SKM-1 treated with dmso at 0.1 percent for 144 hours (cell line): ENCODE measurements at regions not wholly inside any gene's neighbourhood (a gene's known extent, or its start where the extent isn't known, plus 50 kb on each side); places are given as distances from the start of the nearest gene placed in this dataset.

Source experiments
- DNase-seq: peaks from one replicate; lab custom pipeline; 2025; ENCODE audit not compliant: unreplicated experiment; lab: John Stamatoyannopoulos, UW

DNA sequence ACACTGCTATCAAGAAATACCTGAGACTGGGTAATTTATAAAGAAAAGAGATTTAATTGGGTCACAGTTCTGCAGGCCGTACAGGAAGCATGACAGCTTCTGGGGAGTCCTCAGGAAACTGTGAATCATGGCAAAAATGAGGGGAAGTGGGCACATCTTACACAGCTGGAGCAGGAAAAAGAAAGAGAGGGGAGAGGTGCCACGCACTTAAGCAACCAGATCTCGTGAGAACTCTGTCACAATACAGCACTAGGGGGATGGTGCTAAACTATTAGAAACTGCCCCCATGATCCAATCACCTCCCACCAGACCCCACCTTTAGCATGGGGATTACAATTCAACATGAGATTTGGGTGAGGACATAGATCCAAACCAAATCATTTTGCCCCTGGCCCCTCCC is 105.5 kb upstream of the CPLX2 start:
- no peak for DNase-seq

DNA sequence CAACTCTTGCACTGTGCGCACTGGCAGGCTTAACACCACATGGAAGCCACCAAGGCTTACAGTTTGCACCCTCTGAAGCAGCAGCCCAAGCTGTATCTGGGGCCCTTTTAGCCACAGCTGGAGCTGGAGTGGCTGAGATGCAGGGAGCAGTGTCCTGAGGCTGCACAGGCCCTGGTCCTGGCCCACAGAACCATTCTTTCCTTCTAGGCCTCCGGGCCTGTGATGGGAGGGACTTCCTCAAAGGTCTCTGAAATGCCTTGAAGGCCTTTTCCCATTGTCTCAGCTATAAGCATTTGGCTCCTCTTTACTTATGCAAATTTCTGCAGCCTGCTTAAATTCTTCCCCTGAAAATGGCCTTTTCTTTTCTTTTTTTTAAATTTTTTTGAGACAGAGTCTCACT is 104.4 kb upstream of the CPLX2 start:
- DNase-seq, result no peak

DNA sequence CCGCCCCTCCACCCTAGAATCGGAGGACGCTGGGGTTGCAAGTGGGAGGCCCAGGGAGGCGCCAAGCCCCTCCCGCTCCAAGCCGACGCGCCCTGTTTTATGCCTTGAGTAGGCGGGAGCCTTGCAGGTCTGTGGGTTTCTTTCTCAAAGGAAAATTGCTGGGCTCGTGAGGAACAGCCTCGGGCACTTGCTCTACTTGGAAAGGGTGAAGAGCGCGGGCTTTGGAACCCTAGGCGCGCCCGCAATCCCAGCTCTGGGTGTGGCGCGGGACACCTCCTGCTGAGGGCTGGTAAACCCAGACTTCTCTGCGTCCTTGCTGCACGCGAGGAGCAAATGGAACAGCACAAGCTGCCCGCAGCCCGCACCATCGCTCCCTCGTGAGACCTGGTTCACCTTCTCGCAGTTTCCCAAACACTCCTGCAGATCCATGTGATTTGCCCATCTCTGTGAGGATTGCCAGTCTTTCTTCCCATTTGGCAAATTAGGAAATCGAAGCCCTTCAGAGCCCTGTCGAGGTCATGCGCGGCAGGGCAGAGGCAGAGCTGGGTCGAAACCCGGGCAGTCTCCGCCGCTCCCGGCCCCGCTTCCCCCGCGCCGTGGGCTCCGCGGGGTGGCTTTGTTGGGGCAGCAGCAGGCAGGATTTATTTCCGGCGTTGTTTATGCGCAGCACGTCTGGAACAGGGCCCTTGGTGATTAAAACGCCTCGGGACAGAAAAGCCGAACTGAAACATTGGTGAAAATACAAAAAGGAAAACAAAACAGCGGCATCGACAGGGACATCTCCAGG is 98.4 kb upstream of the CPLX2 start:
- no peak for DNase-seq

DNA sequence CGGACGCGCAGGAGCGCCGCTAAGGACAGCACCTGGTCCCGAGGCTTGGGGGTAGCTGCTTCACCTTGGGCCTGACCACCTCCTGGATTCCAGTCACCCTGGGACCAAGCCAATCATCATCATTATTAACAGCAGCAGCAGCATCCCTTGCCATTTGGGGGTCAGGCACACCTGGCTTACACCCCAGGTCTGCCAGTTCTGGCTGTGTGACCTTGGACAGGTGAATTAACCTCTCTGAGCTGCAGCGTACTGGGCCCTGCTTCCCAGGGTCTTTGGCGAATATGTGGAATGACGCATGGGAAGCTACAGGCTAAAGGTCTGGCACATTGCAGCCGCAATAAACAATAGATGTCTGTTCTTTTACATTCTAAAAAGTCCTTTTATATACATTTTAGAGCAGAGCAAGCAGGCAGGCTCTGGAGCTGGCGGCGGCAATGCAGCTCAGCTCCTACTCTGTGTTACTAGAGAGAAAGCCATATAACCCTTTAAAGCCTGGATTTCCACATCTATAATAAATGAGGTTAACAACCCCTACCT is 97.8 kb upstream of the CPLX2 start:
- DNase-seq, result no peak

DNA sequence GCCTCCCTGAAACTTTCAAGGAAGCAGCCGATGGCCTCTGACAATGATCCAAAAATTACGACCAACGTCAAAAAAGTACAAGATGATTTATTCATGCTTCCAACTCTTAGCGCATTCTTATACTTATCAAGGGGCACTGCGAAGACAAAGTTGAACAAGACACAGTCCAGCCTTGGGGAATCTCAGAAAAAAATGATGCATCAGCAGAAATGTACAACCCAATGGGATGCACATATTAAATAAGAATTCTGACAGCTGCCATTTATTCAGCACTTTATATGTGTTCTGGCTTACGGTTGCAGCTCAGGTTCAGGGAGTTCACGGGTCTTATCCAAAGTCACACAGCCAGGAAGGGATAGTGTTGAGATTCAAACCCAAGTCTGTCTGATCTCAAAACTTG is 96.0 kb upstream of the CPLX2 start:
- DNase-seq, result no peak

DNA sequence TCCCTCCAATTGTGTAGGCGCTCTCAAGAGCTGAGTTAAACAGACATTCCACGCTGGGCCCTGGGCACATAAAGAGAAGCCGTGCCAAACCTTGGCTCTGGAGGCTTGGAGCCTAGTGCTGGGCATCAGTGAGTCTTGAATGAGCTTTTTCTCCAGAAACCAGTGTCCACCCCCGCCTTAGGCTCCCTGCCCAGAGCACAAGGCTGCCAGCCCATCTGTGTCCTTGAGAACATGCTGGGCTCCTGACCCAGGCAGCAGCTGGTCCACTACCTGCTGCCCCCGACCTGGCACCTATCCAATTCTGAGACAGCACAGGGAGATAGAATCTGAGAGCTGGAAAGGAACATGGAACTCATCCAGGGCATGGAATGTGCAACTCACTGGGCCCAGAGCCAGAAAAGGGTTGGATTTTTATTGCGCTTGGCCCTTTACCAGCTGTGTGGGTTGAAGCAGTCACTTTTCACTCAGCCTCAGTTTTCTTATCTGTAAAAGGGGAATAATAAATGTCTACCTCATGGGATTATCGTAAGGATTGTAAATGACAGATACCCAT is 92.4 kb upstream of the CPLX2 start:
- DNase-seq, result no peak

DNA sequence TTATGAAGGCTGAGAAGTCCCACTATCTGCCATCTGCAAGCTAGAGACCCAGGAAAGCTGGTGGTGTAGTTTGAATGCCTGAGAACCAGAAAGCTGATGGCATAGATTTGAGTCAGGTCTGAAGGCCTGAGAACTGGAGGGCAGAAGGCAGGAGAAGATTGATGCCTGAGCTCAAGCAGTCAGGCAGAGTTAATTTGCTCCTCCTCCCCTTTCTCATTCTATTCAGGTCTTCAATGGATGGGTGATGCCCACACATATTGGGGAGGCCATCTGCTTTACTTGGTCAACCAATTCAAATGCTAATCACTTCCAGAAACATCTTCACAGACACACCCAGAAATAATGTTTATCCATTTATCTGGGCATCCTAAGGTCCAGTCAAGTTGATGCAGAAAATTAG is 87.6 kb upstream of the CPLX2 start:
- no peak for DNase-seq

DNA sequence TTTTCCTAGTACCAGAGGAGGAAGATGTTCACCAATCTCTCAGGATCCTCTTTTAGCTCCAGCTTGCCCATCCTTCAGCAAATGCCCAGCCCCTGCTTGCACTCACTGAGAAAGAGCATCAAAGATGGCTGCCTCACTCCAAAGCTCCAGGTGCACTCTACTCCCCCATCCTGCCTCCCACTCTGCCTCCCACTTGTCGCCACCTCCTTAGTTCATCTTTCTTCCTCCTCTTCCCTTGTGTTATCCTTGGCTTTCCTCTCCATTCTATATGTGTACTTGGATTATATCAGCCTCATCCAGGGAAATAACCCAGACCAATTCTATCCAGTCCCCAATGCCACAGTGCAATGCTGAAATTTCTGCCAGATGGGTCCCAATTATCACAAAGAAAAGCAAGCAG is 87.1 kb upstream of the CPLX2 start:
- no peak for DNase-seq

DNA sequence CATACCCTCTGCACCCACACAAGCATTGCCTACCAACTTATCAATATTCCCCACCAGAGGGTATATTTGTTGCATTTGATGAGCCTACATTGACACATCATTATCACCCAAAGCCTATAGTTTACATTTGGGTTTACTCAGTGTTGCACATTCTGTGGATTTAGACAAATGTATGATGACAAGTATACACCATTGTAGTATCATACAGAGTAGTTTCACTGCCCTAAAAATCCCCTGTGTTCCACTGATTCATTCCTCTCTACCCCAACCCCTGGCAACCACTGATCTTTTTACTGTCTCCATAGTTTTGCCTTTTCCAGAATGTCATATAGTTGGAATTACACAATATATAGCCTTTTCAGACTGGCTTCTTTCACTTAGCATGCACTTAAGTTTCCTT is 85.7 kb upstream of the CPLX2 start:
- no peak for DNase-seq

DNA sequence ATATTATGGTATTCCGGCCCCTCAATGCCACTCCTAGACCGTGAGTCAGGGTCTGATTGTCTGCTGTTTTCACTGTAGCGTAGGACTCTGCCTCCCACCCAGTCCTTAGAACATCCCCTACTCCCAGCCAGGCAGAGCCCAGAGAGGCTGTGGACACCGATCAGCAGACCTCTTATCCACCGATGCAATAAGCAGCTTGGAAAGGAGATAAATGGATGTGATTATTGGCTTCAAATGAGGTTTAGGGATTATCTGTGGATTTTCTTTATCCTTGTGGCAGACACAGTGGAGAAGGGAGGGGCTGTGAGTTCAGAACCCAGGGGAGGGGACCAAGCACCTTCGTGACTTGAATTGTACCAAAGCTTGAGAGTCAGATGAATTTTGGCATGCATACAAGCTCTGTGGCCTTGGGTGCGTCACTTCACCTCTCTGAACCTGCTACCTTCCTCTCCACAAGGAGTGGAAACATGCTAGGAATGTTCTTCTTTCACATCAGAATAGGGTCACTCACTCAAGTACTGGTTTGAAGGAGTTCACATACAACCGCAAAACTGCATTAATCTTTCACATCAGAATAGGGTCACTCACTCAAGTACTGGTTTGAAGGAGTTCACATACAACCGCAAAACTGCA is 83.1 kb upstream of the CPLX2 start:
- no peak for DNase-seq

DNA sequence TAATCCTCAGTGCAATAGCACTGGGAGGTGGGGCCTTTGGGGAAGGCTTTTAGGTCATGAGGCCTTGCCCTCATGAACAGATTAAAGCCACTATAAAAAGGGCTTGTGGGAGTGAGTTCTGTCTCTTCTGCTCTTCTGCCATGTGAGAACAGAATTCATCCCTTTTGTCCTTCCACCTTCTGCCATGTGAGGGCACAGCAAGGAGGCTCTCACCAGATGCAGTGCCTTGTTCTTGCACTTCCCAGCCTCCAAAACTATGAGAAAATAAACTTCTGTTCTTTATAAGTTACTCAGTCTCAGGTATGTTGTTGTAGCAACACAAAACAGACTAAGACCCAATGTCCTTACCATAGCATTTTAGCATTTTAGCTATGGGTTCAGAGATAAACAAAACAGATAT is 81.7 kb upstream of the CPLX2 start:
- no peak for DNase-seq

DNA sequence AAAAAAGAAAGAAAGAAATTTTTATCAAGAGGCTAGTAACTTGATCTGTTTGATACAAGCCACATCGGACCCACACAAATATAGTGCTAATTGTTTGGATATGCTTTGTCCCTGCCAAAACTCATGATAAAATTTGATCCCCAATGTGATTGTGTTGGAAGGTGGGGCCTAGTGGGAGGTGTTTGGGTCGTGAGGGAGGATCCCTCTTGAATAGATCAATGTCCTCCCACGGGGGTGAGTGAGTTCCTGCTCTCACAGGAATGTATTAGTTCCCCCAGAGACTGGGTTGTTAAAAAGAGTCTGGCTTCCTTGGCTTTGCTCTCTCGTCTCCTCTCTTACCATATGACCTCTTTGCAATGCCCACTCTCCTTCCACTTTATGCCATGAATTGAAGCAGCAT is 80.6 kb upstream of the CPLX2 start:
- no peak for DNase-seq

DNA sequence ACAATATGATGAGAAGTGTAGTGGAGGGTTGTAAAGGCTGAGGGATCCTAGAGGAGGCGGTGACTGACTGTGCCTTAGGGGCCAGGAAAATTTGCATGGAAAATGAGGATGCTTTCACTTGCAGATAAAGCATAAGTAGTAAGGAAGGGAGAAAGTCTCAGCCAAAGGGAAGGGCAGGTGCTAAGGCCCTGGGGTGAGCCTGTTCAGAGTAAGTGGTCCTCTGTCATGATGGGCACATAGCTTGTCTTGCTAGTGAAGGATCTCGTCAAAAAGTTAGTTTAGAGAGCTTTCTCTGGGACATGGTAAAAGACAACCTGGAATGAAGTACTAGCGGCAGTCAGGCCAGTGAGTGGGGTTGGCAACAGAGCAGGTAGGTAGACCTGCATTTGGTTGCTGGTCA is 75.4 kb upstream of the CPLX2 start:
- DNase-seq, result no peak

DNA sequence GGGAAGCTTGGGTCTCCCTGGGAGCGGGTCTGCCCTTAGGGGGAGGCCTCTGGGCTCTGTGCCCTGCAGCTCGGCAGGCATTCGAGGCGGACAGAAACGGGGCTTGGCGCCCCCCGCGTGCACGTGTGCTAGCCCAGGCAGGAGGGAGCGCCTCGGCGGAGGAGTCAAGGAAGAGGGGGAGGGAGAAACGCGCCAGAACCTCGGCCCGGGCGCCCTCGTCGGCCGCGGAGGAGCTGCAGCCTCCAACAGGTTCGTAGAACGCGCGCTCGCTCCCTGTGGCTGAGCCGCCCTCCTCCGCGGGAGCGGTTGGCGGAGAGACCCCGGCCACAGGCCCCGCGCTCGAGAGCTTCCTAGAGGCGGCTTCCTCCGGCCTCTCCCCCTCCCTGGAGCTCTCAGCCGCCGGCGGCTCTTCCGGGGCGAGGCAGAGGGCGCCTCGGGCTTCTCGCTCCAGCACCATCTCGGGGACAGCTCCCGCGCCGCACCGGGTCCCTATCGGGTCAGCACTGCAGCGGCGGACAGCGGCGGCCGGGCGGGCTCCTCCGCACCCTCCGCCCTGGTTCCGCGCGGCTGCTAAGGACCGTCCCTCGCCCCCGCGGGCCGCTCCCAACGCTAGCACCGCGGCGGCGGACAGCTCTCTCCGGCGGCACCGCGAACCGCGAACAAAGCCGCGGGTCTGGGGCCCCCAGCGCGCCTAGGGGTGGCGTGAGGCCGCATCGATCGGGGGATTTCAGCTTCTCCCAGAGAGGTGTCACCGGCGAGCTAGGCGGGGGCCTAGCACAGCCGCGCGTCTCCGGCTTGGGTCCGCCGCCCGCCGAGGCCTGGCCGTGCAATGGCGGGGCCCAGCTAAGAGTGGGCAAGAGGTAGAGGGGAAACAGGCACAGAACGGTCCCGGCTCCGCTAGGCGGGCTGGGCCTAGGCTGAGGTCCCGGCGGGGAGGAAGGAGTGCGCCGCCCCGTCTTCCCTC is 74.6 kb upstream of the CPLX2 start:
- peak; percentile 6 for DNase-seq

DNA sequence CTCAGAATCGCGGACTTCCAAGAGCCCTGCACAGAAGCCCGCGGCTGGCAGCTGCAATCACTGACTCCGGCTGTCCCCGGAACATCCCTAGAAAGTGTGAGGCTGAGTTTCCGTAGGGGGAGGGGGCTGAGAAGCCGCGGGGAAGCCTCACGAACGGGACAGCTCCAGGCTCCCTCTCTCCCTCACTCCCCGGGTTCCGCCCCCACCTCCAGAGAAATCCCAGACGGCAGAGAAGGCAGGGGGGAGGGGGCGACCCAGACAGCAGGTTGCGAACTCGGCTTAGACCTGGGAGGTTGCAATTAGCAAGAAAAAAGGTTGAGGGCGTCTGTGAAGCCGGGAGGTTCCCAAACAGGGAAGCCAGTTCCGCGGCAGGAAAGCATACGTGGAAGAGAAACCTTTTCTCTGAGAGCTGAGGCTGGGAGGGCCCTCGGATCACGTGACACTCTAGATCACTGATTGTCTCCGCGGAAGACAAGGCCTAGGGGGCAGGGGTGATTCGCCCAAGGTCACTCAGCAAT is 73.8 kb upstream of the CPLX2 start:
- DNase-seq, result no peak

DNA sequence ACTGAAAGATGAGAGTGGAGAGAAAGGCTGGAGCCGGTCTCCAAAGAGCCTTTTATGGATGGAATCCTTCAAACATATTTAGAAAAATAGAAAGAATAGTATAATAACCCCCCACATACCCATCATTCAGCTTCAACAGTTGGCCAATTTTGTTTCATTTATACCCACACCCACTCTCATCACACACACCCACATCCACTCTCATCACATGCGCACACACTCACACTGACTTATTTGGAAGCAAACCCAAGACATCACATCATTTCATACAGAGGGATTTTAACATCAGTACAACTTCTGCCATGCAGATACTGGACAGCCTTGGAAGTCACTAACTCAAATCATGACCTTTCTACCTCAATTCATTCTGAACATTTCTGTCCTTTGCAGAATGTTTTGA is 72.8 kb upstream of the CPLX2 start:
- DNase-seq, result no peak

DNA sequence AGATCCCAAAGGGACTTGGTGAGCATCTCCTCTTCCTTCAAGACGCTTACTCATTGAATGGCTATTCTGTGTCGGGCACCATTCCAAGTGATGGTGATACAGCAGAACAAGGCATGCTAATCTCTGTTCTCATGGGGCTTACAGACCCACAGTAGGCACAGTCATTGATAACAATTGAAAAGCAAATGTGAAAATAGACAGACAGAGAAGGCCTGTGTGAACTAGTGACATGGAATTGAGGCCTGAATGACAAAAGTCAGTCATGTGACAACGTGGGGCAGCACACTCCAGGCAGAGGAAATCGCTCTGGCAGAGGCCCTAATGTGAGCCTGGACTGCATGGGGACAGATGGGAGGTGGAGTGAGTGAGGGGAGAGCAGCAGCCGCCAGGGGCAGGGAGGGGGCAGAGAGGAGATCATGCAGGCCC is 70.7 kb upstream of the CPLX2 start:
- no peak for DNase-seq

DNA sequence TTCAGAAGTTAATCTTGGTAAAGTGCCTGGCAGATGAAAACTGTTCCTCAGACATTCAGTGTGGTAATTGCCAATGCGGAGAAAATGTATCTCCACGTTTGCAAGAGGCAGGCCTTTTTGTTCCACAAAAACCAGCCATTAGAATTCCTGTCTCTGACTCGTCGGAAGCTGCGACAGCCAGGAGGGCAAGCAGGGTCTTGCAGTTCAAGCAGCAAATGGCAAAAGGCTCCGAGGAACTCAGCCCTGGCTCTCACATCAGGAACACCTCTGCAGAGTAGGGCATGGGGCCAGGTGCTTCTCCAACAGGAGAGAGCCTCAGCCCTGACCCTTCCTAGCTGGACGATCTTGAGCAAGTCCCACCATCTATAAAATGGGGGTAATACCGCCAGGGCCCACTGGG is 69.0 kb upstream of the CPLX2 start:
- no peak for DNase-seq

DNA sequence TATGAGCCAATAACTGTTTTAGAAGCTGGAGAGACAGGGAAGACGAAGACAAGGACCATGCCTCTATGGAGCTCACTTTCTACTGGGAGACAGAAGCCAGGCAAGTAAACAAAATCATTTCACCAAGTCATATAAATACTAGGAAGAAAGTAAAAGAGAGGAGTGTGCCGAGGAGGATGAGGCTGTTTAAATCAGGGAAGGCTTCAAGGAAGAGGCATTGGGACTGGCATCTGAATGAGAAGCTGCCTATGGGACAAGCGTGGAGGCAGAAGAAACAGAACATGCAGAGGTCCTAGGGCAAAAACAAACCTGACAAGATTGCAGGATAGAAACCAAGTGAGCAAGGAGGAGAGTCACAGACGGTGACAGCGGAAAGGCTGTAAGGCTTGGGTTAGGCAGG is 68.1 kb upstream of the CPLX2 start:
- DNase-seq, result no peak

DNA sequence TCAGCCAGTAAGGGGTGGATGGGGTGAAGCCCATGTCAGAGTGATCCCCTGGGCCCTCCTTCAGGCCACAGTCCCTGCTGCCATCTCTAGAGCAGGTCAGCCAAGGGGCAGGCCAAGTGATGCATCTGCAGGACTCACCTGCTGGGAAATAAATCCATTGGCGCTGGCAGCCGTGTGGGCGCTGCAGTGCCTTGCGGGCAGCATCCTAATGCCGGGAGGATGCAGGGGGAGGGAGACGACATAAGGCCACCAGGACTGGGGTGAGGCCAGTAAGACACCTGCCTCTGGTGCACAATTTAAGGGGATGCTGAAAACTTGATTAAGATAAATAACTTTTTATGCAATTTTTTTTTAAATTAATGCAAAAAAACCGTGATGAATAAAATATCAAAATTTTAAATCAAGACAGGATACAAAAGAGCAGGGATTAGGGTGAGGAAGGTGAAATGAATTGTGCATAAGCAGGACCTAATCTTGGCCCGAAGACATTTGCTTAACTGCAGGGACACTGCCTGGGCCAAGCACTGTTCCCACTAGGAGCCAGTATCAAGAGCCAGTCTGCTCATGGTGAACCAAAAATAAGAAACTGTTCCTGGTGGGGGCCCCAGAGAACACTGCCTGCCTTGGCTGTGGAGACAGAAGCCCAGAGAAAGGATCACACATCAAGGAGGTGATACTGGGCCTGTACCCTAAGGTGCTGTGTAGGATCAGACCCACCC is 67.5 kb upstream of the CPLX2 start:
- DNase-seq, result no peak
